H1 (cell line): ENCODE measurements at regions not wholly inside any gene's neighbourhood (a gene's known extent, or its start where the extent isn't known, plus 50 kb on each side); places are given as distances from the start of the nearest gene placed in this dataset.

Source experiments
- GABPA ChIP-seq: IDR thresholded peaks from 2 replicates; pipeline ENCODE4 v1.6.1; 2011; ENCODE audit warnings: mild to moderate bottlenecking, low read length, moderate library complexity, borderline replicate concordance; ENCODE audit not compliant: insufficient read depth
- MAFK ChIP-seq: IDR thresholded peaks from 2 replicates; pipeline ENCODE4 v1.6.1; 2012; ENCODE audit warnings: low read depth, mild to moderate bottlenecking, improper control_type of control experiment, low read length
- PHF8 ChIP-seq: fragments of 200-600 bp; sonication (generic); conservative IDR thresholded peaks from 2 replicates; pipeline ENCODE4 v1.7.1; 2012; ENCODE audit warnings: low read depth, mild to moderate bottlenecking, inconsistent platforms, low read length, moderate library complexity
- RNF2 ChIP-seq: fragments of 200-900, 300-1000 bp; sonication (generic); IDR thresholded peaks from 2 replicates; pipeline ENCODE4 v1.7.1; 2016; ENCODE audit warnings: borderline replicate concordance, low read depth, mild to moderate bottlenecking, antibody characterized with exemption, low read length; ENCODE audit not compliant: poor library complexity, severe bottlenecking; ENCODE audit errors: missing control alignments

GRCh38 chr15:52855157-52855556, 65.0 kb upstream of the ONECUT1 start (continued):
- TF ChIP-seq PHF8 (no peak), MAFK (no peak), GABPA (no peak), RNF2 (no peak)
